Endothelial cell of umbilical vein (primary cell): ENCODE measurements at regions not wholly inside any gene's neighbourhood (a gene's known extent, or its start where the extent isn't known, plus 50 kb on each side); places are given as distances from the start of the nearest gene placed in this dataset.

Experiments
- BruUV-seq: library from RNA; stranded (reverse); fragments of 400-500 nt; replicated peaks from 2 replicates; lab custom pipeline; 2021; lab: Mats Ljungman, UMichigan
- CTCF ChIA-PET: fragments of 300-600, 350-600 bp; sonication (Branson Sonifier 250); formaldehyde crosslinking; loops from one replicate; lab custom pipeline; 2021; ENCODE audit warnings: antibody characterized with exemption, inconsistent platforms; lab: Charles Lee
- POLR2A ChIA-PET: fragments of 300-600, 350-600 bp; sonication (Branson Sonifier 250); formaldehyde crosslinking; loops from one replicate; lab custom pipeline; 2021; ENCODE audit warnings: antibody characterized with exemption, inconsistent platforms; lab: Charles Lee
- DNase-seq: peaks from one replicate; pipeline ENCODE4 v3.0.0-alpha.2; 2011; ENCODE audit warnings: low read depth, low spot score
- FAIRE-seq: peaks from 2 replicates; lab custom pipeline; 2011; peaks lifted over from hg19 to GRCh38; lab: Jason Lieb, UNC
- H2AFZ ChIP-seq: 2 replicates; pipeline ENCODE4 v1.6.0; 2012; ENCODE audit warnings: low read depth, low read length, control low read depth, inconsistent platforms
- H3K27ac ChIP-seq: 2 replicates; pipeline ENCODE4 v1.5.1; 2011; ENCODE audit warnings: low read depth, mild to moderate bottlenecking, control low read depth, low read length, moderate library complexity; ENCODE audit not compliant: insufficient read depth
- H3K27me3 ChIP-seq, 2 experiments: 2 replicates each; pipeline versions ENCODE4 v1.6.0 to v1.6.1; 2011; ENCODE audit warnings: low read length in 2 of 2, mixed read lengths in 1 of 2; ENCODE audit not compliant: control insufficient read depth in 2 of 2, insufficient read depth in 2 of 2
- H3K36me3 ChIP-seq, 2 experiments: 2 replicates in 1 of 2; 3 replicates in 1 of 2; pipeline ENCODE4 v1.5.1; 2011; ENCODE audit warnings: low read length in 2 of 2, mild to moderate bottlenecking in 1 of 2, moderate library complexity in 1 of 2; ENCODE audit not compliant: control insufficient read depth in 2 of 2, insufficient read depth in 2 of 2; ENCODE audit errors: extremely low read depth in 1 of 2
- H3K4me1 ChIP-seq: 3 replicates; pipeline ENCODE4 v1.5.1; 2011; ENCODE audit warnings: mild to moderate bottlenecking, low read length; ENCODE audit not compliant: control insufficient read depth, insufficient read depth; ENCODE audit errors: extremely low read depth
- H3K4me2 ChIP-seq: 2 replicates; pipeline ENCODE4 v1.6.1; 2011; ENCODE audit warnings: low read length, control low read depth, mixed read lengths; ENCODE audit not compliant: insufficient read depth
- H3K4me3 ChIP-seq, 3 experiments: fragments of 200-600 bp in 1 of 3; sonication (generic), shearing (Covaris generic) in 1 of 3; replicated peaks in 1 of 3; 2 replicates each; pipeline ENCODE4 v1.5.1; 2011 to 2016; ENCODE audit warnings: control low read depth in 3 of 3, low read length in 3 of 3, mild to moderate bottlenecking in 2 of 3, inconsistent platforms in 1 of 3, low read depth in 1 of 3, moderate library complexity in 1 of 3; ENCODE audit not compliant: insufficient read depth in 1 of 3
- H3K79me2 ChIP-seq: 2 replicates; pipeline ENCODE4 v1.6.0; 2012; ENCODE audit warnings: low read length, inconsistent platforms; ENCODE audit not compliant: control insufficient read depth, insufficient read depth
- H3K9ac ChIP-seq: replicated peaks from 2 replicates; pipeline ENCODE3; 2011; ENCODE audit warnings: low read length, control low read depth; ENCODE audit not compliant: insufficient read depth; ENCODE audit errors: extremely low read depth
- H3K9me1 ChIP-seq: replicated peaks from 3 replicates; pipeline ENCODE4 v1.6.0; 2011; ENCODE audit warnings: mild to moderate bottlenecking, low read length; ENCODE audit not compliant: control insufficient read depth, insufficient read depth; ENCODE audit errors: extremely low read depth
- H3K9me3 ChIP-seq: replicated peaks from 2 replicates; pipeline ENCODE4 v1.5.1; 2012; ENCODE audit warnings: low read length, inconsistent platforms; ENCODE audit not compliant: control insufficient read depth, insufficient read depth
- H4K20me1 ChIP-seq: replicated peaks from 2 replicates; pipeline ENCODE3; 2011; ENCODE audit warnings: mild to moderate bottlenecking, low read length; ENCODE audit not compliant: control insufficient read depth, insufficient read depth; ENCODE audit errors: extremely low read depth
- EZH2 ChIP-seq: IDR thresholded peaks from 2 replicates; pipeline ENCODE4 v1.6.1; 2012; ENCODE audit warnings: borderline replicate concordance, low read depth, mild to moderate bottlenecking, moderate library complexity, low read length, inconsistent platforms; ENCODE audit not compliant: severe bottlenecking
- FOS ChIP-seq: IDR thresholded peaks from 2 replicates; pipeline ENCODE4 v1.6.1; 2011; ENCODE audit warnings: mild to moderate bottlenecking, low read length, moderate library complexity, borderline replicate concordance; ENCODE audit not compliant: insufficient read depth
- GATA2 ChIP-seq: IDR thresholded peaks from 2 replicates; pipeline ENCODE4 v1.7.0; 2011; ENCODE audit warnings: low read depth, mild to moderate bottlenecking, moderate library complexity, mixed read lengths, low read length; ENCODE audit not compliant: insufficient read length, insufficient read depth
- JUN ChIP-seq: IDR thresholded peaks from 2 replicates; pipeline ENCODE4 v1.6.1; 2011; ENCODE audit warnings: borderline replicate concordance, low read depth; ENCODE audit not compliant: insufficient read length, insufficient read depth
- MYC ChIP-seq: IDR thresholded peaks from one replicate; pipeline ENCODE4 v1.6.1; 2011; ENCODE audit warnings: mild to moderate bottlenecking, low read depth, low read length
- POLR2A ChIP-seq: IDR thresholded peaks from 2 replicates; pipeline ENCODE4 v1.6.1; 2012; ENCODE audit warnings: low read depth, mild to moderate bottlenecking, control low read depth, low read length
- POLR2AphosphoS5 ChIP-seq: IDR thresholded peaks from 2 replicates; pipeline ENCODE4 v1.6.1; 2012; ENCODE audit warnings: low read depth, mild to moderate bottlenecking, control low read depth, low read length, moderate library complexity; ENCODE audit not compliant: insufficient read depth
- dilution Hi-C: fragments of 300-500 bp; cut with MboI; formaldehyde crosslinking; loops from one replicate; pipeline ENCODE4 v1.15.0; 2019; ENCODE audit warnings: low sequenced_read_pairs; ENCODE audit not compliant: extremely low pct_ligation_motif_present
- intact Hi-C: fragments of 100-400 bp; cut with micrococcal nuclease; formaldehyde crosslinking; loops from one replicate; pipeline ENCODE4 v1.10.0; 2022
- TF ChIP-seq, protein P1 (sequence below), 2 donors: IDR thresholded peaks; 1 replicate in 1 of 2; 2 replicates in 1 of 2; pipeline ENCODE4 v1.5.1; 2011; ENCODE audit warnings: low read length in 2 of 2, mild to moderate bottlenecking in 2 of 2, moderate library complexity in 2 of 2, control low read depth in 1 of 2, inconsistent platforms in 1 of 2, low read depth in 1 of 2; ENCODE audit not compliant: insufficient read depth in 1 of 2; ENCODE audit errors: extremely low read depth in 1 of 2
- TF ChIP-seq, protein P2 (sequence below): IDR thresholded peaks from 2 replicates; pipeline ENCODE4 v1.6.1; 2011; ENCODE audit not compliant: insufficient read depth, insufficient read length

DNA sequence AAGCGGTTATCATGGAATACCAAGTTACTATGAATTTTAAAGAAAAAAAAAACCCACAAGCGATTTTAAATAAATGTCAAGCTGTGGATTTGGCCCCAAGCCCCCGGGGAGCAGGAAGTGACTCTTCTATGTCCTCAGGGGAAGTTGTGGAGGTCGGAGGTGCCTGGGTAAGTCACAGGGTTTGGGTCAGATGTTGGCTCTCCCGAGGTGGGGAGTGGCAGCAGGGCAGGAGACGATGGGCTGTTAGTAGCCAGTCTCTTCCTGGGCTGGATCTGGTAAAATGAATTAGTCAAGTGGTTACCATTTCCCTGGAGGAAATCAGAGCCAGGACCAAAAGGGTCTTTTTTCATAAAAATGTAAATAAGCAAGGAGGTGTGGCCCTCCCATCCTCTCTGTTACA is 316.7 kb downstream of the TLE3 start:
- Histone ChIP-seq H3K9me1 (no peaks in the 10 kb centered on the region), H3K4me2 (no peak overlapping the region), H3K27ac (no peak overlapping the region), H3K4me1 (peaks cover 2% of the 10 kb centered on the region), H3K4me3 (no peak overlapping the region), H3K36me3 (no peaks in the 10 kb centered on the region), H3K27me3 (peaks cover 8 to 9% of the 10 kb centered on the region in 2 experiments), H2AFZ (no peak overlapping the region), H3K9ac (no peak overlapping the region), H3K79me2 (no peaks in the 10 kb centered on the region), H4K20me1 (no peaks in the 10 kb centered on the region), H3K9me3 (no peaks in the 10 kb centered on the region)
- TF ChIP-seq MYC = no peak
- TF ChIP-seq EZH2 = no peak
- no peak for TF ChIP-seq GATA2
- dilution Hi-C loops (no loop called here), intact Hi-C loops (no loop called here)
- BruUV-seq = no TSS peak
- no peak for FAIRE-seq
- ChIA-PET CTCF (no interaction called here), POLR2A (no interaction called here)
- DNase-seq = no peak

DNA sequence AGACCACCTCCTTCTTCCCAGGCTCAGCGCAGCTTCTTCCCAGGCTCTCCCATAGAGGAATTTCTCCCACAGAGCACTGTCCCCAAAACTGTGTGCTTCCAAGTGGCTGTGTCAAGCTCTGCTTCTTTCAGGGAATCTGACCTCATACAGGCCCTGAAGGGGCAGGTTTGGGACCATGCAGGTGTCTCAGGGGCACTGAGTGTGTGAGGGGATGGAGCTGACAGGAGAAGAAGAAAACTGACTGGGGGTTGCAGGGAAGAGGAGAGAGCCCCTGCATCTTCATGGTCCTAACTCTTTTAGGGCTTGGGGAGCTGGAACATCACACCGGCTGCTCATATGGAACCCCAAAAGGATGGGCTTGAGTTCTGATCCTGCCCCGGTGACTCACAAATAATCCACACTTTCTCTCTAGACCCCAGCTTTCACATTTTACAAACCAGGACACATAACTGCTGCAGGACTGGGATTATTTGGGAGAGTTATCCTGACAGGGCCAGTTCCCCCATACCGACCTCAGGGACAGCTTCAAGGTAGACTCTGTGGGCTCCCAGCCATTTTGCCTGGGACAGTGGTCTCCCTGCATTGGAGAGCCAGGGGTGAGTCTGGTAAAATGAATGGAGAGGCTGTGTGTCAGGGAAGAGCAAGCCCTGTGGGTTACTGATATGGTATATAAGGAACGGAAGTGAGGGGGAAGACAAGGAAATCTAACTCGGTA is 316.1 kb downstream of the TLE3 start:
- H3K27ac ChIP-seq = no peak overlapping the region
- DNase-seq (no peak), FAIRE-seq (no peak)
- H3K4me1 ChIP-seq = peaks cover 2% of the 10 kb centered on the region
- TF ChIP-seq EZH2 (no peak), GATA2 (no peak), POLR2AphosphoS5 (no peak), MYC (no peak), FOS (no peak), POLR2A (no peak), JUN (no peak)
- TF ChIP-seq, protein P1, sequence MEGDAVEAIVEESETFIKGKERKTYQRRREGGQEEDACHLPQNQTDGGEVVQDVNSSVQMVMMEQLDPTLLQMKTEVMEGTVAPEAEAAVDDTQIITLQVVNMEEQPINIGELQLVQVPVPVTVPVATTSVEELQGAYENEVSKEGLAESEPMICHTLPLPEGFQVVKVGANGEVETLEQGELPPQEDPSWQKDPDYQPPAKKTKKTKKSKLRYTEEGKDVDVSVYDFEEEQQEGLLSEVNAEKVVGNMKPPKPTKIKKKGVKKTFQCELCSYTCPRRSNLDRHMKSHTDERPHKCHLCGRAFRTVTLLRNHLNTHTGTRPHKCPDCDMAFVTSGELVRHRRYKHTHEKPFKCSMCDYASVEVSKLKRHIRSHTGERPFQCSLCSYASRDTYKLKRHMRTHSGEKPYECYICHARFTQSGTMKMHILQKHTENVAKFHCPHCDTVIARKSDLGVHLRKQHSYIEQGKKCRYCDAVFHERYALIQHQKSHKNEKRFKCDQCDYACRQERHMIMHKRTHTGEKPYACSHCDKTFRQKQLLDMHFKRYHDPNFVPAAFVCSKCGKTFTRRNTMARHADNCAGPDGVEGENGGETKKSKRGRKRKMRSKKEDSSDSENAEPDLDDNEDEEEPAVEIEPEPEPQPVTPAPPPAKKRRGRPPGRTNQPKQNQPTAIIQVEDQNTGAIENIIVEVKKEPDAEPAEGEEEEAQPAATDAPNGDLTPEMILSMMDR (IDR thresholded peaks at IDR 0.05; ENCODE audit: extremely low read depth in 1 of 2, insufficient read depth in 1 of 2, low read depth in 1 of 2, low read length in 2 of 2) = no peak
- TF ChIP-seq, protein P2, sequence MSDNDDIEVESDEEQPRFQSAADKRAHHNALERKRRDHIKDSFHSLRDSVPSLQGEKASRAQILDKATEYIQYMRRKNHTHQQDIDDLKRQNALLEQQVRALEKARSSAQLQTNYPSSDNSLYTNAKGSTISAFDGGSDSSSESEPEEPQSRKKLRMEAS = no peak
- ChIA-PET POLR2A (no interaction called here), CTCF (interaction anchor here (1.4 kb wide), 1 partner anchor 38 kb away, joined by 3 read pairs; no protein-coding TSS in a partner anchor)
- no peak overlapping the region for H3K9ac ChIP-seq
- H3K27me3 ChIP-seq = peaks cover 8 to 9% of the 10 kb centered on the region in 2 experiments
- intact Hi-C loops (no loop called here), dilution Hi-C loops (no loop called here)
- H3K9me3 ChIP-seq = no peaks in the 10 kb centered on the region
- no peaks in the 10 kb centered on the region for H3K9me1 ChIP-seq
- H3K36me3 ChIP-seq = no peaks in the 10 kb centered on the region
- H3K4me3 ChIP-seq = no peak overlapping the region
- H4K20me1 ChIP-seq = no peaks in the 10 kb centered on the region
- no peak overlapping the region for H2AFZ ChIP-seq
- no peak overlapping the region for H3K4me2 ChIP-seq
- BruUV-seq = no TSS peak
- H3K79me2 ChIP-seq = no peaks in the 10 kb centered on the region
